ENCODE measurements at regions not wholly inside any gene's neighbourhood (a gene's known extent, or its start where the extent isn't known, plus 50 kb on each side); places are given as distances from the start of the nearest gene placed in this dataset.

DNA sequence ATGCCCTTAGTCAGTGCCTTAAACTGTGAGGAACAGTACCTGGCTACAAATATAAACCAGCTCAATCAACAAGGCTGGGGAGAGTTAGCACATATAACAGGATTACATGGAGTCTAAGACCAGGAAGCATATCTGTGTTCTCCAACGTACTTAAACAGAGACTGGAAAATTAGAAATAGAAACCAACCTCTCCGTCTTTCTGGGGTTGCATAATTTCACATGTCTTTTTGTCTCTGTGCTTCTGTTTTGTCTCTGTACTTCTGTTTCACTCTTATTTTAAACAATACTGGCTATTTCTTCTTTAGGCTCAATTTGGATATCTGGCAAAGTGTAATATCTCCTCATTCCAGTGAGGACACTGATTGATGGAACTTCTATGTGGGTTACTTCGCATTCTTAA is 749.0 kb upstream of the ZEB2 start:
- no TSS peak for BruUV-seq (replicated peaks)
- Histone ChIP-seq H3K36me3 (ENCODE audit: insufficient read depth, low read length, poor library complexity, severe bottlenecking) (no peaks in the 10 kb centered on the region), H3K27ac (ENCODE audit: low read depth, low read length, poor library complexity, severe bottlenecking) (no peak overlapping the region), H3K9me3 (ENCODE audit: low read depth, low read length, poor library complexity, severe bottlenecking) (peaks cover 16% of the 10 kb centered on the region), H3K27me3 (replicated peaks; ENCODE audit: insufficient read depth, low read depth, low read length, poor library complexity) (no peaks in the 10 kb centered on the region), H3K4me1 (ENCODE audit: insufficient read depth, low read length, poor library complexity, severe bottlenecking) (no peaks in the 10 kb centered on the region), H3K4me3 (ENCODE audit: low read depth, low read length, poor library complexity, severe bottlenecking) (no peak overlapping the region)
- TF ChIP-seq, protein P1, sequence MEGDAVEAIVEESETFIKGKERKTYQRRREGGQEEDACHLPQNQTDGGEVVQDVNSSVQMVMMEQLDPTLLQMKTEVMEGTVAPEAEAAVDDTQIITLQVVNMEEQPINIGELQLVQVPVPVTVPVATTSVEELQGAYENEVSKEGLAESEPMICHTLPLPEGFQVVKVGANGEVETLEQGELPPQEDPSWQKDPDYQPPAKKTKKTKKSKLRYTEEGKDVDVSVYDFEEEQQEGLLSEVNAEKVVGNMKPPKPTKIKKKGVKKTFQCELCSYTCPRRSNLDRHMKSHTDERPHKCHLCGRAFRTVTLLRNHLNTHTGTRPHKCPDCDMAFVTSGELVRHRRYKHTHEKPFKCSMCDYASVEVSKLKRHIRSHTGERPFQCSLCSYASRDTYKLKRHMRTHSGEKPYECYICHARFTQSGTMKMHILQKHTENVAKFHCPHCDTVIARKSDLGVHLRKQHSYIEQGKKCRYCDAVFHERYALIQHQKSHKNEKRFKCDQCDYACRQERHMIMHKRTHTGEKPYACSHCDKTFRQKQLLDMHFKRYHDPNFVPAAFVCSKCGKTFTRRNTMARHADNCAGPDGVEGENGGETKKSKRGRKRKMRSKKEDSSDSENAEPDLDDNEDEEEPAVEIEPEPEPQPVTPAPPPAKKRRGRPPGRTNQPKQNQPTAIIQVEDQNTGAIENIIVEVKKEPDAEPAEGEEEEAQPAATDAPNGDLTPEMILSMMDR (conservative IDR thresholded peaks at IDR 0.05; ENCODE audit: low read depth, low read length), result no peak
- TF ChIP-seq EZH2 (IDR thresholded peaks at IDR 0.05; ENCODE audit: borderline replicate concordance, low read depth, low read length, poor library complexity, severe bottlenecking), result no peak
- POLR2A ChIA-PET (ENCODE audit: low non-redundant PET), result no interaction called here
- DNase-seq (ENCODE audit: low spot score), result no peak
- intact Hi-C loops (cut with micrococcal nuclease; ENCODE audit: unreplicated experiment), result no loop called here
- CTCF ChIA-PET, result no interaction called here

DNA sequence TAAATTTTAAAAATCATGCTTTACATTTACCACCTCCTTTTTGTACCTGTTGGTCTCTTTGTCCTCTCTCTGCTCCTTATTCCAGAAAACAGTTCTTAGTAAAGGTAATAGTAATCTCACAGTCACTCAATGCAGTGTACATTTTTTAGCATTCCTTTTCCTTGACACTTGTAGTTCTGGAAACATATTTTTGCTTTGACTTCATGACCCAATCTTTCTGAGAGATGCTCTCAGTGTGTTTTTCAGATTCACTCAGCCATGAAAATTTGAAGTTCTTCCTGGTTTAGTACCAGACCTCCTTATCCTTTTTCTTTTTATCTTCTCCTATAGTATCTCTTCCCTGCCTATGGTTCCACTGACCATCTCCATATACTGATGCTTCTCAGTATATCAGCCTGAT is 747.5 kb upstream of the ZEB2 start:
- intact Hi-C loops (cut with micrococcal nuclease; ENCODE audit: unreplicated experiment), result no loop called here
- no TSS peak for BruUV-seq (replicated peaks)
- ChIA-PET CTCF (no interaction called here), POLR2A (ENCODE audit: low non-redundant PET) (no interaction called here)
- no peak for DNase-seq (ENCODE audit: low spot score)
- TF ChIP-seq EZH2 (IDR thresholded peaks at IDR 0.05; ENCODE audit: borderline replicate concordance, low read depth, low read length, poor library complexity, severe bottlenecking), result no peak
- TF ChIP-seq, protein P1 (conservative IDR thresholded peaks at IDR 0.05; ENCODE audit: low read depth, low read length), result no peak
- peaks cover 5% of the 10 kb centered on the region for H3K9me3 ChIP-seq (ENCODE audit: low read depth, low read length, poor library complexity, severe bottlenecking)
- H3K4me3 ChIP-seq (ENCODE audit: low read depth, low read length, poor library complexity, severe bottlenecking), result no peak overlapping the region
- no peaks in the 10 kb centered on the region for H3K4me1 ChIP-seq (ENCODE audit: insufficient read depth, low read length, poor library complexity, severe bottlenecking)
- no peak overlapping the region for H3K27ac ChIP-seq (ENCODE audit: low read depth, low read length, poor library complexity, severe bottlenecking)
- H3K36me3 ChIP-seq (ENCODE audit: insufficient read depth, low read length, poor library complexity, severe bottlenecking), result no peaks in the 10 kb centered on the region
- H3K27me3 ChIP-seq (replicated peaks; ENCODE audit: insufficient read depth, low read depth, low read length, poor library complexity), result no peaks in the 10 kb centered on the region

- no peaks in the 10 kb centered on the region for H3K9me3 ChIP-seq (ENCODE audit: low read depth, low read length, poor library complexity, severe bottlenecking)
- ChIA-PET POLR2A (ENCODE audit: low non-redundant PET) (no interaction called here), CTCF (no interaction called here)
- no peak for DNase-seq (ENCODE audit: low spot score)
- TF ChIP-seq EZH2 (IDR thresholded peaks at IDR 0.05; ENCODE audit: borderline replicate concordance, low read depth, low read length, poor library complexity, severe bottlenecking), result no peak
- TF ChIP-seq, protein P1 (conservative IDR thresholded peaks at IDR 0.05; ENCODE audit: low read depth, low read length), result no peak
- H3K36me3 ChIP-seq (ENCODE audit: insufficient read depth, low read length, poor library complexity, severe bottlenecking), result no peaks in the 10 kb centered on the region
- H3K4me1 ChIP-seq (ENCODE audit: insufficient read depth, low read length, poor library complexity, severe bottlenecking), result no peaks in the 10 kb centered on the region
- no TSS peak for BruUV-seq (replicated peaks)
- H3K27ac ChIP-seq (ENCODE audit: low read depth, low read length, poor library complexity, severe bottlenecking), result no peak overlapping the region
- H3K27me3 ChIP-seq (replicated peaks; ENCODE audit: insufficient read depth, low read depth, low read length, poor library complexity), result no peaks in the 10 kb centered on the region
- H3K4me3 ChIP-seq (ENCODE audit: low read depth, low read length, poor library complexity, severe bottlenecking), result no peak overlapping the region
- intact Hi-C loops (cut with micrococcal nuclease; ENCODE audit: unreplicated experiment), result no loop called here
These were observed 745.3 kb upstream of the ZEB2 start for GRCh38 chr2:145265244-145265643.
